PC-3 (cell line): ENCODE measurements at regions not wholly inside any gene's neighbourhood (a gene's known extent, or its start where the extent isn't known, plus 50 kb on each side); places are given as distances from the start of the nearest gene placed in this dataset.
A peak's percentile ranks its signal among the peaks of the same experiment; 100 is the strongest.

Source experiments
- ATAC-seq: fragments of 200-7000 bp; cut with Tn5 transposase; 2 replicates; pipeline ENCODE4 v1.9.1; 2020; ENCODE audit warnings: mild to moderate bottlenecking, moderate library complexity
- BruUV-seq: library from RNA; stranded (reverse); fragments of 400-500 nt; replicated peaks from 2 replicates; lab custom pipeline; 2021; lab: Mats Ljungman, UMichigan
- CTCF ChIA-PET: fragments of 300-600 bp; sonication (Branson Sonifier 250); formaldehyde crosslinking; loops from one replicate; lab custom pipeline; 2022; ENCODE audit warnings: antibody characterized with exemption; lab: Charles Lee
- POLR2A ChIA-PET: fragments of 300-600 bp; sonication (Branson Sonifier 250); formaldehyde crosslinking; loops from one replicate; lab custom pipeline; 2022; ENCODE audit warnings: antibody characterized with exemption; ENCODE audit not compliant: unreplicated experiment; lab: Charles Lee
- DNase-seq: peaks from one replicate; pipeline ENCODE4 v3.0.0-alpha.2; 2015
- H2AFZ ChIP-seq: fragments of 300-600 bp; sonication (generic); 2 replicates; pipeline ENCODE4 v1.6.0; 2016; ENCODE audit warnings: antibody characterized with exemption, low read length
- H3F3A ChIP-seq: fragments of 300-600 bp; sonication (generic); one replicate; pipeline ENCODE4 v1.6.0; 2017; ENCODE audit warnings: antibody characterized with exemption, low read length, control low read depth, mild to moderate bottlenecking; ENCODE audit not compliant: unreplicated experiment
- H3K27ac ChIP-seq: fragments of 300-600 bp; sonication (generic); 2 replicates; pipeline ENCODE4 v1.5.1; 2016; ENCODE audit warnings: mild to moderate bottlenecking, low read length
- H3K27me3 ChIP-seq: fragments of 300-600 bp; sonication (generic); 2 replicates; pipeline ENCODE4 v1.6.1; 2016; ENCODE audit warnings: low read length, mixed read lengths
- H3K36me3 ChIP-seq: fragments of 300-600 bp; sonication (generic); 2 replicates; pipeline ENCODE4 v1.6.1; 2016; ENCODE audit warnings: low read depth, mixed run types, low read length, mixed read lengths
- H3K4me1 ChIP-seq: fragments of 300-600 bp; sonication (generic); 2 replicates; pipeline ENCODE4 v1.5.1; 2016; ENCODE audit warnings: low read length; ENCODE audit not compliant: insufficient read depth
- H3K4me2 ChIP-seq: fragments of 300-600 bp; sonication (generic); 2 replicates; pipeline ENCODE4 v1.6.0; 2016; ENCODE audit warnings: low read length
- H3K4me3 ChIP-seq: fragments of 300-600 bp; sonication (generic); 2 replicates; pipeline ENCODE4 v1.5.1; 2016; ENCODE audit warnings: mild to moderate bottlenecking, low read length, mixed read lengths
- H3K79me2 ChIP-seq: fragments of 300-600 bp; sonication (generic); 2 replicates; pipeline ENCODE4 v1.6.1; 2017; ENCODE audit warnings: low read length, mixed read lengths
- H3K9ac ChIP-seq: fragments of 300-600 bp; sonication (generic); 2 replicates; pipeline ENCODE4 v1.6.0; 2016; ENCODE audit warnings: mild to moderate bottlenecking, low read length
- H3K9me2 ChIP-seq: fragments of 300-600 bp; sonication (generic); replicated peaks from 2 replicates; pipeline ENCODE4 v1.6.1; 2016; ENCODE audit warnings: mixed run types, low read length, mixed read lengths
- H3K9me3 ChIP-seq: fragments of 300-600 bp; sonication (generic); 2 replicates; pipeline ENCODE4 v1.6.1; 2016; ENCODE audit warnings: low read length, mixed read lengths
- H4K20me1 ChIP-seq: fragments of 300-600 bp; sonication (generic); 2 replicates; pipeline ENCODE4 v1.6.1; 2016; ENCODE audit warnings: low read length, mixed read lengths
- CTCF ChIP-seq: fragments of 300-600 bp; sonication (generic); conservative IDR thresholded peaks from 2 replicates; pipeline ENCODE4 v1.5.1; 2017; ENCODE audit warnings: antibody characterized with exemption, low read depth, mild to moderate bottlenecking, low read length
- EZH2 ChIP-seq: fragments of 300-600 bp; sonication (generic); IDR thresholded peaks from one replicate; pipeline ENCODE4 v1.6.1; 2017; ENCODE audit warnings: antibody characterized with exemption, mild to moderate bottlenecking, low read length; ENCODE audit not compliant: unreplicated experiment
- EZH2phosphoT487 ChIP-seq: fragments of 300-600 bp; sonication (generic); IDR thresholded peaks from 2 replicates; pipeline ENCODE4 v1.6.1; 2018; ENCODE audit warnings: mild to moderate bottlenecking, antibody characterized with exemption, low read length, borderline replicate concordance
- intact Hi-C: fragments of 100-400 bp; cut with micrococcal nuclease; formaldehyde crosslinking; loops from 2 replicates; pipeline ENCODE4 v1.9.0; 2023

- Histone ChIP-seq H3K4me2 (no peak overlapping the region), H3K4me3 (no peak overlapping the region), H4K20me1 (no peaks in the 10 kb centered on the region), H3K9me3 (no peaks in the 10 kb centered on the region), H3K27ac (no peak overlapping the region), H3K79me2 (0 out of 2 replicates have a peak, but pooled peaks cover 8% of the 10 kb centered on the region), H3K9me2 (no peaks in the 10 kb centered on the region), H3F3A (no peaks in the 10 kb centered on the region), H2AFZ (no peak overlapping the region), H3K36me3 (no peaks in the 10 kb centered on the region), H3K27me3 (no peaks in the 10 kb centered on the region), H3K4me1 (peaks cover 21% of the 10 kb centered on the region), H3K9ac (no peak overlapping the region)
- no TSS peak for BruUV-seq
- ATAC-seq, result no peak
- CTCF ChIA-PET, result no interaction called here
- POLR2A ChIA-PET, result no interaction called here
- no peak for TF ChIP-seq CTCF
- TF ChIP-seq EZH2phosphoT487, result no peak
- TF ChIP-seq EZH2, result no peak
- DNase-seq, result no peak
- intact Hi-C loops, result no loop called here
These were observed 108.7 kb downstream of the PLCE1 start for GRCh38 chr10:94102436-94102835.

GRCh38 chr10:94103192-94103591 lies 109.5 kb downstream of the PLCE1 start:
- H3K9me2 ChIP-seq, result no peaks in the 10 kb centered on the region
- no peaks in the 10 kb centered on the region for H3K36me3 ChIP-seq
- no peak for ATAC-seq
- H4K20me1 ChIP-seq, result no peaks in the 10 kb centered on the region
- H3K4me2 ChIP-seq, result no peak overlapping the region
- DNase-seq, result no peak
- peak overlapping the region; percentile 93 for H3K27ac ChIP-seq
- intact Hi-C loops, result no loop called here
- no peak overlapping the region for H3K4me3 ChIP-seq
- no peak for TF ChIP-seq EZH2
- no peak for TF ChIP-seq EZH2phosphoT487
- no peak for TF ChIP-seq CTCF
- H3K79me2 ChIP-seq, result 0 out of 2 replicates have a peak, but pooled peaks cover 8% of the 10 kb centered on the region
- POLR2A ChIA-PET, result no interaction called here
- H3K4me1 ChIP-seq, result peaks cover 21% of the 10 kb centered on the region
- H3K9me3 ChIP-seq, result no peaks in the 10 kb centered on the region
- no TSS peak for BruUV-seq
- no peak overlapping the region for H2AFZ ChIP-seq
- H3K27me3 ChIP-seq, result no peaks in the 10 kb centered on the region
- CTCF ChIA-PET, result no interaction called here
- H3F3A ChIP-seq, result no peaks in the 10 kb centered on the region
- H3K9ac ChIP-seq, result 0 out of 2 replicates have a peak overlapping the region, but pooled peaks have one; percentile 70

- Histone ChIP-seq H3K27ac (peak overlapping the region; percentile 93), H4K20me1 (no peaks in the 10 kb centered on the region), H3K9ac (peak overlapping the region; percentile 70), H3K36me3 (no peaks in the 10 kb centered on the region), H3K4me2 (peak overlapping the region; percentile 66), H3K9me3 (no peaks in the 10 kb centered on the region), H3K4me3 (no peak overlapping the region), H3K4me1 (peaks cover 26% of the 10 kb centered on the region), H3K9me2 (no peaks in the 10 kb centered on the region), H3K27me3 (no peaks in the 10 kb centered on the region), H2AFZ (peak overlapping the region; percentile 27; the same call in 1 of the 2 replicates), H3K79me2 (0 out of 2 replicates have a peak, but pooled peaks cover 8% of the 10 kb centered on the region), H3F3A (no peaks in the 10 kb centered on the region)
- DNase-seq (peak; percentile 65), ATAC-seq (peak; percentile 93)
- ChIA-PET CTCF (no interaction called here), POLR2A (no interaction called here)
- BruUV-seq, result no TSS peak
- TF ChIP-seq EZH2, result no peak
- no peak for TF ChIP-seq CTCF
- no peak for TF ChIP-seq EZH2phosphoT487
- intact Hi-C loops, result loop anchor here (1.0 kb wide), 1 partner anchor 52 kb away; no protein-coding TSS in a partner anchor
These were observed 110.1 kb downstream of the PLCE1 start for GRCh38 chr10:94103801-94104221.
